BJ (cell line): ENCODE measurements at regions not wholly inside any gene's neighbourhood (a gene's known extent, or its start where the extent isn't known, plus 50 kb on each side); places are given as distances from the start of the nearest gene placed in this dataset.

Experiments
- CTCF ChIA-PET: fragments of 350-600 bp; formaldehyde crosslinking; extraction: SDS; loops from one replicate; lab custom pipeline; 2021; ENCODE audit warnings: antibody characterized with exemption, inconsistent platforms; lab: Yijun Ruan, JAX
- POLR2A ChIA-PET: fragments of 300-600 bp; sonication (Branson Sonifier 250); formaldehyde crosslinking; extraction: SDS; loops from one replicate; lab custom pipeline; 2021; ENCODE audit warnings: antibody characterized with exemption; lab: Charles Lee
- DNase-seq: peaks from one replicate; pipeline ENCODE4 v3.0.0-alpha.2; 2011; ENCODE audit warnings: low read depth
- H3K27me3 ChIP-seq: 2 replicates; pipeline ENCODE4 v1.6.0; 2011; ENCODE audit warnings: low read length; ENCODE audit not compliant: control insufficient read depth, insufficient read depth
- H3K36me3 ChIP-seq: 2 replicates; pipeline ENCODE4 v1.5.1; 2011; ENCODE audit warnings: low read length; ENCODE audit not compliant: control insufficient read depth, insufficient read depth
- H3K4me3 ChIP-seq: 2 replicates; pipeline ENCODE4 v1.5.1; 2011; ENCODE audit warnings: low read depth, mild to moderate bottlenecking, control low read depth, low read length
- CTCF ChIP-seq: IDR thresholded peaks from 2 replicates; pipeline ENCODE4 v1.5.1; 2011; ENCODE audit warnings: low read depth, mild to moderate bottlenecking, control low read depth, inconsistent platforms, low read length, moderate library complexity; ENCODE audit not compliant: insufficient read depth

- POLR2A ChIA-PET: no interaction called here
These were observed 69.6 kb upstream of the HDAC9 start for GRCh38 chr7:18425838-18426445.

GRCh38 chr7:18426564-18427226, 68.9 kb upstream of the HDAC9 start:
- H3K36me3 ChIP-seq: no peaks in the 10 kb centered on the region
- POLR2A ChIA-PET: no interaction called here
- CTCF ChIA-PET: interaction anchor here (0.6 to 0.9 kb wide), 4 partner anchors 23 to 105 kb away, joined by 3 read pairs; no protein-coding TSS in a partner anchor
- no peaks in the 10 kb centered on the region for H3K27me3 ChIP-seq
- DNase-seq: peak; percentile 75
- no peak for TF ChIP-seq CTCF
- H3K4me3 ChIP-seq: no peak overlapping the region

More at GRCh38 chr7:18425838-18426445, 69.6 kb upstream of the HDAC9 start:
- Histone ChIP-seq H3K27me3 (no peaks in the 10 kb centered on the region), H3K36me3 (no peaks in the 10 kb centered on the region), H3K4me3 (no peak overlapping the region)
- CTCF ChIA-PET: interaction anchor here (0.6 to 0.9 kb wide), 3 partner anchors 23 to 106 kb away, joined by 3 read pairs; no protein-coding TSS in a partner anchor
- DNase-seq: no peak
- TF ChIP-seq CTCF: no peak

GRCh38 chr7:18429547-18429946, 66.0 kb upstream of the HDAC9 start:
- POLR2A ChIA-PET: no interaction called here
- Histone ChIP-seq H3K27me3 (no peaks in the 10 kb centered on the region), H3K4me3 (no peak overlapping the region), H3K36me3 (no peaks in the 10 kb centered on the region)
- CTCF ChIA-PET: interaction anchor here (0.6 kb wide), 1 partner anchor 41 kb away, joined by 3 read pairs; no protein-coding TSS in a partner anchor
- TF ChIP-seq CTCF: no peak
- peak; percentile 28 for DNase-seq

GRCh38 chr7:18430810-18431209, 64.7 kb upstream of the HDAC9 start:
- CTCF ChIA-PET: interaction anchor here (0.6 to 0.7 kb wide), 2 partner anchors 57 to 1232 kb away, joined by 3 read pairs; no protein-coding TSS in a partner anchor
- no peak for TF ChIP-seq CTCF
- Histone ChIP-seq H3K4me3 (no peak overlapping the region), H3K27me3 (no peaks in the 10 kb centered on the region), H3K36me3 (no peaks in the 10 kb centered on the region)
- POLR2A ChIA-PET: no interaction called here
- no peak for DNase-seq

- ChIA-PET CTCF (interaction anchor here (0.6 kb wide), 1 partner anchor 96 kb away, joined by 3 read pairs; no protein-coding TSS in a partner anchor), POLR2A (no interaction called here)
- TF ChIP-seq CTCF: no peak
- Histone ChIP-seq H3K36me3 (no peaks in the 10 kb centered on the region), H3K27me3 (no peaks in the 10 kb centered on the region), H3K4me3 (no peak overlapping the region)
- no peak for DNase-seq
These were observed 61.4 kb upstream of the HDAC9 start for GRCh38 chr7:18434171-18434570.
